H1 (cell line): ENCODE measurements at regions not wholly inside any gene's neighbourhood (a gene's known extent, or its start where the extent isn't known, plus 50 kb on each side); places are given as distances from the start of the nearest gene placed in this dataset.

Source experiments
- CTCF ChIA-PET: fragments of 300-600 bp; sonication (Branson Sonifier 250); formaldehyde crosslinking; loops from one replicate; lab custom pipeline; 2021; ENCODE audit not compliant: partially characterized antibody; lab: Charles Lee
- POLR2A ChIA-PET: fragments of 300-600 bp; sonication (Branson Sonifier 250); formaldehyde crosslinking; loops from one replicate; lab custom pipeline; 2021; ENCODE audit warnings: inconsistent platforms; ENCODE audit not compliant: partially characterized antibody; lab: Charles Lee
- DNase-seq, 2 experiments: peaks; one replicate each; pipeline versions ENCODE4 v3.0.0 to v3.0.0-alpha.2; 2010 to 2022; ENCODE audit warnings: low spot score in 2 of 2, low read depth in 1 of 2, mixed read lengths in 1 of 2
- FAIRE-seq: peaks from 2 replicates; lab custom pipeline; 2011; peaks lifted over from hg19 to GRCh38; lab: Jason Lieb, UNC
- H2AFZ ChIP-seq: 2 replicates; pipeline ENCODE4 v1.8.1; 2012; ENCODE audit warnings: low read length, inconsistent platforms
- H2AK5ac ChIP-seq: 2 replicates; pipeline ENCODE4 v1.6.1; 2013; ENCODE audit warnings: low read depth, low read length
- H2BK120ac ChIP-seq: replicated peaks from 2 replicates; pipeline ENCODE3; 2013; ENCODE audit warnings: low read depth, low read length, inconsistent platforms
- H2BK12ac ChIP-seq: 2 replicates; pipeline ENCODE4 v1.6.1; 2013; ENCODE audit warnings: low read depth, low read length
- H2BK15ac ChIP-seq: 2 replicates; pipeline ENCODE4 v1.6.1; 2013; ENCODE audit warnings: low read length
- H2BK20ac ChIP-seq: 2 replicates; pipeline ENCODE4 v1.6.1; 2013; ENCODE audit warnings: low read length
- H2BK5ac ChIP-seq: 2 replicates; pipeline ENCODE4 v1.6.1; 2013; ENCODE audit warnings: low read depth, low read length
- H3K14ac ChIP-seq: 2 replicates; pipeline ENCODE4 v1.6.1; 2013; ENCODE audit warnings: inconsistent platforms; ENCODE audit not compliant: insufficient read length
- H3K18ac ChIP-seq: 2 replicates; pipeline ENCODE4 v1.6.1; 2013; ENCODE audit warnings: low read length; ENCODE audit errors: extremely low read depth
- H3K23ac ChIP-seq: 2 replicates; pipeline ENCODE4 v1.6.1; 2013; ENCODE audit warnings: inconsistent platforms; ENCODE audit not compliant: insufficient read length
- H3K23me2 ChIP-seq: 2 replicates; pipeline ENCODE4 v1.6.1; 2013; ENCODE audit warnings: low read depth, low read length
- H3K27ac ChIP-seq: 2 replicates; pipeline ENCODE4 v1.6.1; 2011; ENCODE audit warnings: low read depth, low read length, inconsistent platforms
- H3K27me3 ChIP-seq, 4 experiments: replicated peaks in 1 of 4; 1 replicate in 1 of 4; 2 replicates in 3 of 4; pipeline versions ENCODE4 v1.6.1 to v1.8.1; 2011 to 2013; ENCODE audit warnings: low read length in 3 of 4, mild to moderate bottlenecking in 3 of 4, inconsistent platforms in 2 of 4, mixed read lengths in 2 of 4, moderate library complexity in 1 of 4; ENCODE audit not compliant: control insufficient read depth in 3 of 4, insufficient read depth in 3 of 4; ENCODE audit errors: extremely low read depth in 1 of 4
- H3K36me3 ChIP-seq, 4 experiments: 2 replicates each; pipeline versions ENCODE4 v1.6.1 to v1.8.1; 2011 to 2013; ENCODE audit warnings: mild to moderate bottlenecking in 4 of 4, low read length in 3 of 4, moderate library complexity in 2 of 4, control low read depth in 1 of 4, inconsistent platforms in 1 of 4; ENCODE audit not compliant: insufficient read depth in 4 of 4, control insufficient read depth in 2 of 4
- H3K4ac ChIP-seq: replicated peaks from 2 replicates; pipeline ENCODE3; 2013; ENCODE audit warnings: low read length, low read depth, mixed read lengths, inconsistent platforms; ENCODE audit not compliant: insufficient read length
- H3K4me1 ChIP-seq, 4 experiments: replicated peaks in 1 of 4; 1 replicate in 1 of 4; 2 replicates in 3 of 4; pipeline versions ENCODE4 v1.6.1 to v1.8.1; 2011 to 2013; ENCODE audit warnings: low read length in 3 of 4, inconsistent platforms in 2 of 4, mixed read lengths in 1 of 4; ENCODE audit not compliant: insufficient read depth in 4 of 4, control insufficient read depth in 3 of 4
- H3K4me2 ChIP-seq, 2 experiments: 2 replicates each; pipeline versions ENCODE4 v1.6.1 to v1.8.1; 2011 to 2013; ENCODE audit warnings: low read depth in 2 of 2, low read length in 2 of 2, control low read depth in 1 of 2, inconsistent platforms in 1 of 2, mild to moderate bottlenecking in 1 of 2; ENCODE audit not compliant: insufficient read depth in 1 of 2
- H3K4me3 ChIP-seq, 4 experiments: fragments of 200-600, 300-600 bp in 1 of 4; sonication (generic), shearing (Covaris generic), sonication (Bioruptor Twin) in 1 of 4; 2 replicates each; pipeline versions ENCODE4 v1.5.1 to v1.8.1; 2011 to 2016; ENCODE audit warnings: low read length in 4 of 4, low read depth in 3 of 4, control low read depth in 2 of 4, inconsistent platforms in 2 of 4, mild to moderate bottlenecking in 2 of 4, mixed read lengths in 1 of 4, moderate library complexity in 1 of 4; ENCODE audit not compliant: insufficient read depth in 2 of 4; ENCODE audit errors: extremely low read depth in 1 of 4
- H3K56ac ChIP-seq: replicated peaks from 2 replicates; pipeline ENCODE3; 2013; ENCODE audit warnings: low read depth, mild to moderate bottlenecking, mixed read lengths, low read length, inconsistent platforms; ENCODE audit not compliant: insufficient read length
- H3K79me1 ChIP-seq: 2 replicates; pipeline ENCODE4 v1.6.1; 2013; ENCODE audit warnings: low read depth, low read length, control low read depth
- H3K79me2 ChIP-seq, 2 experiments: 2 replicates each; pipeline versions ENCODE4 v1.6.1 to v1.8.1; 2012 to 2013; ENCODE audit warnings: low read length in 2 of 2, mild to moderate bottlenecking in 2 of 2, inconsistent platforms in 1 of 2; ENCODE audit not compliant: insufficient read depth in 2 of 2, control insufficient read depth in 1 of 2
- H3K9ac ChIP-seq, 4 experiments: replicated peaks in 1 of 4; 1 replicate in 1 of 4; 2 replicates in 3 of 4; pipeline versions ENCODE4 v1.6.1 to v1.8.1; 2011 to 2013; ENCODE audit warnings: low read depth in 3 of 4, low read length in 3 of 4, control low read depth in 2 of 4, mild to moderate bottlenecking in 2 of 4, moderate library complexity in 2 of 4, inconsistent platforms in 1 of 4; ENCODE audit errors: extremely low read depth in 1 of 4
- H3K9me3 ChIP-seq, 2 experiments: 2 replicates each; pipeline versions ENCODE4 v1.6.1 to v1.8.1; 2012 to 2013; ENCODE audit warnings: mild to moderate bottlenecking in 2 of 2, moderate library complexity in 2 of 2, control low read depth in 1 of 2, inconsistent platforms in 1 of 2, low read depth in 1 of 2, low read length in 1 of 2, mixed read lengths in 1 of 2; ENCODE audit not compliant: insufficient read depth in 2 of 2
- H4K20me1 ChIP-seq, 2 experiments: replicated peaks in 1 of 2; 2 replicates each; pipeline versions ENCODE3 to v1.8.1; 2011 to 2013; ENCODE audit warnings: inconsistent platforms in 2 of 2, low read length in 2 of 2, mild to moderate bottlenecking in 1 of 2; ENCODE audit not compliant: insufficient read depth in 2 of 2, control insufficient read depth in 1 of 2
- H4K5ac ChIP-seq: 2 replicates; pipeline ENCODE4 v1.6.1; 2013; ENCODE audit warnings: low read length, low read depth, mixed read lengths, inconsistent platforms; ENCODE audit not compliant: insufficient read length
- H4K8ac ChIP-seq: 2 replicates; pipeline ENCODE4 v1.8.0; 2013; ENCODE audit warnings: mild to moderate bottlenecking, moderate library complexity, low read length, inconsistent platforms; ENCODE audit not compliant: insufficient read depth; ENCODE audit errors: extremely low read depth
- H4K91ac ChIP-seq: replicated peaks from 2 replicates; pipeline ENCODE3; 2013; ENCODE audit warnings: low read length, mixed read lengths, inconsistent platforms; ENCODE audit not compliant: insufficient read length
- CBX5 ChIP-seq: fragments of 300-800, 300-1000 bp; sonication (generic); IDR thresholded peaks from 2 replicates; pipeline ENCODE4 v1.7.1; 2016; ENCODE audit warnings: antibody characterized with exemption, low read length, low read depth
- CHD2 ChIP-seq: IDR thresholded peaks from 2 replicates; pipeline ENCODE4 v1.6.1; 2012; ENCODE audit warnings: low read length, improper control_type of control experiment
- EGR1 ChIP-seq: IDR thresholded peaks from 2 replicates; pipeline ENCODE4 v1.6.1; 2011; ENCODE audit warnings: low read depth, low read length, borderline replicate concordance
- POU5F1 ChIP-seq: IDR thresholded peaks from 2 replicates; pipeline ENCODE4 v1.6.1; 2011; ENCODE audit warnings: low read depth, mild to moderate bottlenecking, low read length, moderate library complexity

- Histone ChIP-seq H3K36me3 (no peaks in the 10 kb centered on the region), H3K9me3 (peaks cover 0 to 3% of the 10 kb centered on the region in 2 experiments; a peak in 1 of 4 replicates), H3K4me2 (no peak overlapping the region), H2AFZ (no peak overlapping the region), H3K56ac (no peak overlapping the region), H3K4me3 (no peak overlapping the region), H3K23ac (no peak overlapping the region), H2AK5ac (no peak overlapping the region), H4K8ac (no peak overlapping the region), H4K20me1 (no peaks in the 10 kb centered on the region), H3K79me1 (no peaks in the 10 kb centered on the region), H2BK120ac (no peak overlapping the region), H2BK12ac (no peak overlapping the region), H4K91ac (no peak overlapping the region), H3K14ac (no peak overlapping the region), H2BK20ac (no peak overlapping the region), H3K27me3 (no peaks in the 10 kb centered on the region), H3K23me2 (no peaks in the 10 kb centered on the region), H3K4me1 (no peaks in the 10 kb centered on the region; a peak in 1 of 7 replicates), H2BK15ac (no peak overlapping the region), H3K27ac (no peak overlapping the region), H3K9ac (no peak overlapping the region), H3K79me2 (no peaks in the 10 kb centered on the region), H3K18ac (no peak overlapping the region), H4K5ac (no peak overlapping the region), H2BK5ac (no peak overlapping the region), H3K4ac (no peak overlapping the region)
- ChIA-PET CTCF (no interaction called here), POLR2A (no interaction called here)
- no peak for TF ChIP-seq CBX5
- TF ChIP-seq CHD2 = no peak
- no peak for TF ChIP-seq POU5F1
- no peak for TF ChIP-seq EGR1
- no peak for DNase-seq
- FAIRE-seq = no peak
These were observed 167.3 kb downstream of the MAIP1 start for GRCh38 chr2:200122683-200123082.
